Fibroblast of mammary gland (primary cell): ENCODE measurements at regions not wholly inside any gene's neighbourhood (a gene's known extent, or its start where the extent isn't known, plus 50 kb on each side); places are given as distances from the start of the nearest gene placed in this dataset.
"Not testable (repeated sequence)": the region's sequence is repeated elsewhere in the genome, so short reads cannot be mapped to it uniquely, and the experiment has no call there.

Experiments
- DNase-seq: peaks from one replicate; pipeline ENCODE4 v3.0.0-alpha.2; 2010; ENCODE audit warnings: low read depth
- H3K4me3 ChIP-seq: 2 replicates; pipeline ENCODE4 v1.5.1; 2011; ENCODE audit warnings: low read depth, mild to moderate bottlenecking, low read length, moderate library complexity; ENCODE audit not compliant: control insufficient read depth
- TF ChIP-seq, protein P1 (sequence below): conservative IDR thresholded peaks from 2 replicates; pipeline ENCODE4 v1.5.1; 2011; ENCODE audit warnings: low read depth, low read length, inconsistent platforms; ENCODE audit not compliant: control insufficient read depth, insufficient read depth

DNA sequence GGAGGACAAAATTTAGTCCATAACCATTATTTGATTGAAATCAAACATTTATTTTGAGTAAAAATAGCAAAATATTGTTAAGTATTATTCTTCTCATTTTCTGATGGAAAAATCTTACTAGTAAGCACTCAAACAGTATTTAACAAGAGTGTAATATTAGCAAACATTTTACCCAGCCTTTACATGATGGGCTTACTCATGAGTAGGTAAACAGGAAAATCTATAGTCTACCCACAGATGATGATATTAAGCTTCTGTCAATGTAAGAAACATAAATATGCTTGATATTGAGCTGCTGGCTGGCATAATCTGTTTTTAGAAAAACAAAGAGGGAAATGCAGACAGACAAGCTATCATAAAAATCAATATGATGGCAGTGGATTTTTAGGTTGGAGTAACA, 418.5 kb upstream of the COX7C start:
- TF ChIP-seq, protein P1, sequence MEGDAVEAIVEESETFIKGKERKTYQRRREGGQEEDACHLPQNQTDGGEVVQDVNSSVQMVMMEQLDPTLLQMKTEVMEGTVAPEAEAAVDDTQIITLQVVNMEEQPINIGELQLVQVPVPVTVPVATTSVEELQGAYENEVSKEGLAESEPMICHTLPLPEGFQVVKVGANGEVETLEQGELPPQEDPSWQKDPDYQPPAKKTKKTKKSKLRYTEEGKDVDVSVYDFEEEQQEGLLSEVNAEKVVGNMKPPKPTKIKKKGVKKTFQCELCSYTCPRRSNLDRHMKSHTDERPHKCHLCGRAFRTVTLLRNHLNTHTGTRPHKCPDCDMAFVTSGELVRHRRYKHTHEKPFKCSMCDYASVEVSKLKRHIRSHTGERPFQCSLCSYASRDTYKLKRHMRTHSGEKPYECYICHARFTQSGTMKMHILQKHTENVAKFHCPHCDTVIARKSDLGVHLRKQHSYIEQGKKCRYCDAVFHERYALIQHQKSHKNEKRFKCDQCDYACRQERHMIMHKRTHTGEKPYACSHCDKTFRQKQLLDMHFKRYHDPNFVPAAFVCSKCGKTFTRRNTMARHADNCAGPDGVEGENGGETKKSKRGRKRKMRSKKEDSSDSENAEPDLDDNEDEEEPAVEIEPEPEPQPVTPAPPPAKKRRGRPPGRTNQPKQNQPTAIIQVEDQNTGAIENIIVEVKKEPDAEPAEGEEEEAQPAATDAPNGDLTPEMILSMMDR, result no peak
- H3K4me3 ChIP-seq, result no peak overlapping the region
- no peak for DNase-seq

DNA sequence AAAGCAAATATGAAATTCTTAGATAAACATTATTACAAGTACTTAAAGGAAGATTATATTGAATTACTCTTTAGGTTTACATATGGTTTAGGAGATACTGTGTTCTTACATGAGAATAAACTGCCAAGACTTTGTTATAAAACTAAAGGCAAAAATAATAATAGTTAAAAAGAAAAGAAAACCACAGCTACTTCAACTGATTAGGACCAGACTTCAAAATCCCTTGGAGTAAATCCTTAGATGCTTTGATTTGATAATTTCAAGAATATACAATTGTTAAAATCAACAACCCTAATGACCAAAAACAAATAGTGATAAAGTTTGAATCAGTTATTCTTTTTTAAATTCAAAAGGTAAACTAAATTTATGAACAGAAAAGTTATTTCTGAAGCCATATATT, 389.6 kb upstream of the COX7C start:
- no peak overlapping the region for H3K4me3 ChIP-seq
- TF ChIP-seq, protein P1, result no peak
- DNase-seq, result no peak

DNA sequence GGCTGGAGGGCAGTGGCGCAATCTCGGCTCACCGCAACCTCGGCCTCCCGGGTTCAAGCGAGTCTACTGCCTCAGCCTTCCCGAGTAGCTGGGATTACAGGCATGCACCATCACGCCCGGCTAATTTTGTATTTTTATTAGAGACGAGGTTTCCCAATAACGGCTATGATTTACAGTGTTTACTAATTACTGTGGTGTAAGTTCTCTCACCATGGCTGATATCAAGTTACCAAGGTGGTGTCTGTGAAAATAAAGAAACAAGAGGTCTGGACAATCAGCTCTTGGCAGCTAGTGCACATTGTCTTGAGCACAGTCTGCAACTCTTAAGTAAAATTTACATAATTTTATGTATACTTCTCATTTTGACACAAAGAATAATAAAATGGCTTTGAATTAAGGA, 385.5 kb upstream of the COX7C start:
- no peak for DNase-seq
- TF ChIP-seq, protein P1, result no peak
- H3K4me3 ChIP-seq, result no peak overlapping the region

DNA sequence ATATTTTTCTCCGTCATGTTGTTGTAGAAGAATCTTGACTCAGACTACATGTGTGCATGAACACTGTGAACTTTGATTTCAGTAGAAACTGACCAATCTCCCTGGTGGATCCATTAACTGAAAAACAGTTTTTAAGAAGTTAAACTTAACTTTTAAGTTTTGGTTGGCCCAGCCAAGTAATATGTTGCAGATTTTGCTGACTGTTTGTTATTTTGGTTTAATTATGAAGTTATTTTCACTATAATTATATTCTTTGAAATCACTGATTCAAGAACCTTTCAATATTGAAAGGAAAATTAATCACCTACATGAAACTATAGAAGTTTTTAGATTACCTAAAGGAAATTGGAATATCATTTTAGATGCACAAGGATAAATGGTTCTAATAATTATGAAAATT, 373.6 kb upstream of the COX7C start:
- TF ChIP-seq, protein P1, result no peak
- no peak for DNase-seq
- no peak overlapping the region for H3K4me3 ChIP-seq

DNA sequence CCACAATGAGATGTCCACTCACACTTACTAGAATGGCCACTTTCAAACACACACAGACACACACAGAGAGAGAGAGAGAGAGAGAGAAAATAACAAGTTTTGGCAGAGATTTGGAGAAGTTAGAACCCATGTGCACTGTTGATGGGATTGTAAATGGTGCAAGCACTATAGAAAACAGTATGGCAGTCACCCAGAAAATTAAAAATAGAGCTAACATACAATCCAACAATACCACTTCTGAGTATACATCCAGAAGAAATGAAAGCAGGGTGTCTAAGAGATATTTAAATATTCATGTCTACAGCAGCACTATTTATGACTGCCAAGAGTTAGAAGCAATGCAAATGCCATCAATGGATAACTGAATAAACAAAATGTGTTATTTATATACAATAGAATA, 359.9 kb upstream of the COX7C start:
- H3K4me3 ChIP-seq, result no peak overlapping the region
- no peak for DNase-seq
- TF ChIP-seq, protein P1, result no peak

DNA sequence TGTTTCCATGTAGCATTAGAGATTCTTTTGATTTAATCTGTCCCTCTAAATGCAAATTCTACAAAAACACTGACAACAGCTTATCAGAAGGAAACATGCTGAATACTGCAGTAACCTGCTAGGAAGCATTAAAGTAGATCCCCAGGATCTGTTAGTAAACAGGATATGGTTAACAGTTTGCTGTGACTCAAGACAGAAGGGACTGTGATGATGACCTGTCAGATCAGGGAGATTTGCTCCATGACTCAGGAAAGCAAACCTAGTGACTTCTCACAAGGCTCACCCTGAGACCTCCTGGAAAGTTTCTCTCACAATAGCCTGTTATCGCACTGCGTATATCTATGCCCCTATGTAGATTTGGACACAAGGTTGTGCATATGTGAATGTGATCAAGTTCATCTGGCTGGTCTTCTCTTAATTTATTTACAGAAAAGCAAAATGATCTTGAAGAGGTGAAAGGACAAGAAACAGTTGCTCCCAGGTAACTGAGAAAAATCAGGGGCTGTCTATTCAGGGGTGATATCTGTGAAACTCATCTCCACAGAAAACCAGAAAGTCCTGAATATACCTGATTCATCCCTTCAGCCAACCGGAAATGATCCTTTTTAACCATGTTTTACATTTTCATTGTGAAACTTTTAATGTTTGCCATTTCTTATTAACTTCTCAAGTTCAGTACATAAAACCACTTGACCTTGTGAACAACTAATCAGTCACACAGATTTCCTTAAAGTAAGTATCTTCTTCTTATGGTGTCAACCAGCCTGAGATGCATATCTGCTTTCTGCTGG, 333.1 kb upstream of the COX7C start:
- not testable (repeated sequence) for DNase-seq, H3K4me3 ChIP-seq

DNA sequence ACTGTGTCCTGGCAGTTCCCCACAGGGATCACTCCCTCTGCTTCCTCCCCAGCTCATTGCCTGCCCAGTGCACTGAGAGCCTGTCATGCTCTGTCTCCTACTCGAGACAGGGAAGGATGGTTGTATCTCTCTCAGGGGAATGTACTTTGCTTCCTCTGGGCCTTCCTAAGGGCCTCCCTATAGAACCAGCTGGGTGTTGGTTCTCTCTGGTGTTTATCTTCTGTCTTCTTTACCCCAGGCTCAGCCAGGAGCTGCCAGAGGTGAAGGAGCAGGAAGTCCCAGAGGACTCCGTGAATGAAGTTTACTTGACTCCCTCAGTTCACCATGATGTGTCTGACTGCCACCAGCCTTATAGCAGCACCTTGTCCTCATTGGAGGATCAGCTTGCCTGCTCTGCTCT, 330.3 kb upstream of the COX7C start:
- H3K4me3 ChIP-seq, DNase-seq: not testable (repeated sequence)

DNA sequence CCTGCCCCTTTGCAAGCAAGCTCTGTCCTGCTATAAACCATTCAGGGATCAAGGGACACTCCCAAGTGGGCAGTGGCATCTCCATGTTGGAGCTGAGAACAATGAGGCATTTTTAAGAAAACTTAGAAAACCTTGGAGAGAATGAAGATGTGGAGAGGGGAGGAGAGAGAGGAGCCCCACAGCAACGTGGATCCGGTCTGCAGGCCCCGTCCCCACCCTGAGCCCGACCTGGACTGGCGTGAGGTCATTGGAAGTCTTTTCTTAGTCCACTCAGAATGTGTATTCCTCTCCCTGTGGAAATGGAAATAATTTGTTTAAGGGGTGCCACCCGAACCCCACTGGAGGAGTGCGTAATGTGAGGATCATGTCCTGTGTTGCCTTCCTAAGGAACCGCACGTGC, 328.0 kb upstream of the COX7C start:
- H3K4me3 ChIP-seq, result not testable (repeated sequence)

DNA sequence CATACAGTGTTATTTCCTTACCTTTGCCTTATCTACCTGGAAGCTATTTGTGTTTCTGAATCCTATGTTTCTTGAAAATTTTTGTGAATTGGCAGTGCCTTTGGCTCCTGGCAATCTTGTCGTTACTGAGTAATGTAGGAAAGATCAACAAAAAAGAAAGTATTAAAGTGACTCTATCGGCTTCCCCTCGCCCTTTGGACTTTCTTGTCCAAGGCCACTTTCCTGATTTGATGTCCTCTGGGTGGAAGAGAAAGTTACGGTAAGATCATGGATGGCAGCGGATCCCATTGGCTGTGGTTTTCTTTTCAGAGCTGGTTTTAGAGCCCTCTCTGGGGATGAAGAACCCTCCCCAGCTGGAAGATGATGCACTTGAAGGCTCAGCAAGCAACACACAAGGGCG, 324.9 kb upstream of the COX7C start:
- not testable (repeated sequence) for DNase-seq, H3K4me3 ChIP-seq

More for the DNA sequence above, 328.0 kb upstream of the COX7C start:
- not testable (repeated sequence) for DNase-seq

DNA sequence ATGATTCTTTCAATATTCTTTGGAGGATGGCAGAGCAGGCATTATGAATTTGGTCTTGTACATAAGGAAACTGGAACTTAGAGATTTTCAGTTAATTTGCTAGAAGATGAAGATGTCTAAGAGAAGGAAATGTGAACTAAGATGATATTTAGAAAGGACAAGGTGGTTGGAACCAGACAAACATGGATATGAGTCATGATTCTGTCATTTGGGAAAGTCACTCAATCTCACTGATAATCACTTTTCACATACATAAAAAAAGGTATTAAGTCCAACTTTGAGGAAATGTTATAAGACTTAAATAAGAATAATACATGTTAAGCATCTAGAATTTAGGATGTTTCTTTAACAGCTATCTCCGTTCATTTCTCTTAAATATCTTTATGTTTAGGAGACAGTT, 315.1 kb upstream of the COX7C start:
- not testable (repeated sequence) for H3K4me3 ChIP-seq

More for the DNA sequence above, 315.1 kb upstream of the COX7C start:
- not testable (repeated sequence) for DNase-seq
